SU-DHL-6 (cell line): ENCODE measurements at regions not wholly inside any gene's neighbourhood (a gene's known extent, or its start where the extent isn't known, plus 50 kb on each side); places are given as distances from the start of the nearest gene placed in this dataset.

ENCODE experiments used
- H2AFZ ChIP-seq: fragments of 200-600 bp; sonication (generic); 2 replicates; pipeline ENCODE4 v1.6.1; 2014; ENCODE audit warnings: low read depth, mild to moderate bottlenecking, moderate library complexity, mixed read lengths, antibody characterized with exemption, low read length; ENCODE audit not compliant: severe bottlenecking
- H3F3A ChIP-seq: fragments of 200-600 bp; shearing (Covaris generic); 2 replicates; pipeline ENCODE4 v1.6.0; 2016; ENCODE audit warnings: antibody characterized with exemption, mild to moderate bottlenecking; ENCODE audit not compliant: insufficient read depth
- H3K27ac ChIP-seq: fragments of 200-600 bp; sonication (generic); 2 replicates; pipeline ENCODE4 v1.5.1; 2016; ENCODE audit warnings: low read depth, mild to moderate bottlenecking, low read length, moderate library complexity, mixed read lengths
- H3K27me3 ChIP-seq: fragments of 200-600 bp; sonication (generic), shearing (Covaris generic); 2 replicates; pipeline ENCODE4 v1.6.0; 2014; ENCODE audit warnings: mild to moderate bottlenecking, low read length
- H3K36me3 ChIP-seq: fragments of 200-600 bp; sonication (generic); 2 replicates; pipeline ENCODE4 v1.6.1; 2014; ENCODE audit warnings: mild to moderate bottlenecking, low read length, mixed read lengths
- H3K4me2 ChIP-seq: fragments of 300-600, 200-600 bp; shearing (Covaris generic), sonication (generic); 2 replicates; pipeline ENCODE4 v1.6.0; 2014; ENCODE audit warnings: low read length, low read depth, mild to moderate bottlenecking; ENCODE audit not compliant: poor library complexity, severe bottlenecking
- H3K4me3 ChIP-seq: fragments of 200-600 bp; sonication (generic); 2 replicates; pipeline ENCODE4 v1.5.1; 2014; ENCODE audit warnings: antibody characterized with exemption, low read length, mild to moderate bottlenecking, mixed read lengths; ENCODE audit not compliant: insufficient read depth, poor library complexity, severe bottlenecking
- H3K79me2 ChIP-seq: fragments of 200-600 bp; sonication (generic); 2 replicates; pipeline ENCODE4 v1.6.1; 2014; ENCODE audit warnings: mild to moderate bottlenecking, low read length, moderate library complexity; ENCODE audit not compliant: insufficient read depth
- H3K9ac ChIP-seq: fragments of 200-600 bp; sonication (generic); 2 replicates; pipeline ENCODE4 v1.7.0; 2014; ENCODE audit warnings: mild to moderate bottlenecking, low read length
- H3K9me2 ChIP-seq: fragments of 200-600 bp; sonication (generic); replicated peaks from 2 replicates; pipeline ENCODE4 v1.6.1; 2014; ENCODE audit warnings: low read length; ENCODE audit not compliant: insufficient read depth
- H3K9me3 ChIP-seq: fragments of 200-600 bp; sonication (generic); 2 replicates; pipeline ENCODE4 v1.6.1; 2014; ENCODE audit warnings: low read length, mixed read lengths; ENCODE audit not compliant: insufficient read depth
- H4K20me1 ChIP-seq: fragments of 200-600 bp; sonication (generic); 2 replicates; pipeline ENCODE4 v1.6.1; 2014; ENCODE audit warnings: low read depth, mild to moderate bottlenecking, antibody characterized with exemption, low read length, moderate library complexity, mixed read lengths
- CTCF ChIP-seq: fragments of 200-600 bp; sonication (generic); IDR thresholded peaks from one replicate; pipeline ENCODE4 v1.5.1; 2017; ENCODE audit warnings: antibody characterized with exemption, mild to moderate bottlenecking, low read length, moderate library complexity; ENCODE audit not compliant: insufficient read depth, poor library complexity, severe bottlenecking
- EZH2phosphoT487 ChIP-seq: fragments of 200-600 bp; sonication (generic), shearing (Covaris generic); conservative IDR thresholded peaks from 2 replicates; pipeline ENCODE4 v1.6.1; 2018; ENCODE audit warnings: mild to moderate bottlenecking, antibody characterized with exemption, low read length, moderate library complexity, mixed read lengths

GRCh38 chr12:114616081-114616480, 67.9 kb downstream of the TBX3 start:
- no peak overlapping the region for H3K9ac ChIP-seq
- 0 out of 2 replicates have a peak, but pooled peaks cover 4% of the 10 kb centered on the region for H3K9me3 ChIP-seq
- no peak overlapping the region for H3K4me2 ChIP-seq
- no peak overlapping the region for H3K4me3 ChIP-seq
- no peaks in the 10 kb centered on the region for H3K9me2 ChIP-seq
- H3K79me2 ChIP-seq, result no peaks in the 10 kb centered on the region
- H2AFZ ChIP-seq, result no peak overlapping the region
- no peaks in the 10 kb centered on the region for H3K36me3 ChIP-seq
- no peaks in the 10 kb centered on the region for H4K20me1 ChIP-seq
- TF ChIP-seq EZH2phosphoT487 (no peak), CTCF (no peak)
- H3F3A ChIP-seq, result no peaks in the 10 kb centered on the region
- H3K27ac ChIP-seq, result no peak overlapping the region
- no peaks in the 10 kb centered on the region for H3K27me3 ChIP-seq

- Histone ChIP-seq H3K79me2 (no peaks in the 10 kb centered on the region), H3K9ac (no peak overlapping the region), H2AFZ (no peak overlapping the region), H3F3A (no peaks in the 10 kb centered on the region), H3K27ac (no peak overlapping the region), H3K9me2 (no peaks in the 10 kb centered on the region), H3K27me3 (no peaks in the 10 kb centered on the region), H3K36me3 (no peaks in the 10 kb centered on the region), H3K9me3 (0 out of 2 replicates have a peak, but pooled peaks cover 4% of the 10 kb centered on the region), H4K20me1 (no peaks in the 10 kb centered on the region), H3K4me2 (no peak overlapping the region), H3K4me3 (no peak overlapping the region)
- TF ChIP-seq EZH2phosphoT487 (no peak), CTCF (no peak)
These were observed 69.9 kb downstream of the TBX3 start for GRCh38 chr12:114614040-114614439.

- Histone ChIP-seq H4K20me1 (no peaks in the 10 kb centered on the region), H3K79me2 (no peaks in the 10 kb centered on the region), H2AFZ (no peak overlapping the region), H3F3A (no peaks in the 10 kb centered on the region), H3K9ac (no peak overlapping the region), H3K9me3 (0 out of 2 replicates have a peak, but pooled peaks cover 4% of the 10 kb centered on the region), H3K4me2 (no peak overlapping the region), H3K9me2 (no peaks in the 10 kb centered on the region), H3K27me3 (no peaks in the 10 kb centered on the region), H3K36me3 (no peaks in the 10 kb centered on the region), H3K4me3 (no peak overlapping the region), H3K27ac (no peak overlapping the region)
- TF ChIP-seq EZH2phosphoT487 (no peak), CTCF (no peak)
These were observed 71.9 kb downstream of the TBX3 start for GRCh38 chr12:114612062-114612461.
